SK-N-SH (cell line): ENCODE measurements at regions not wholly inside any gene's neighbourhood (a gene's known extent, or its start where the extent isn't known, plus 50 kb on each side); places are given as distances from the start of the nearest gene placed in this dataset.
"Not testable (repeated sequence)": the region's sequence is repeated elsewhere in the genome, so short reads cannot be mapped to it uniquely, and the experiment has no call there.

ENCODE experiments used
- CTCF ChIA-PET: fragments of 300-600, 350-600 bp; formaldehyde crosslinking; extraction: SDS; loops from one replicate; lab custom pipeline; 2021; lab: Yijun Ruan, JAX
- POLR2A ChIA-PET: fragments of 350-600 bp; sonication (Branson Sonifier 250); formaldehyde crosslinking; extraction: SDS; loops from one replicate; lab custom pipeline; 2020; ENCODE audit warnings: antibody characterized with exemption, inconsistent platforms; lab: Yijun Ruan, JAX
- DNase-seq: peaks from one replicate; pipeline ENCODE4 v3.0.0; 2012
- H2AFZ ChIP-seq: fragments of 200-600 bp; sonication (generic); 2 replicates; pipeline ENCODE4 v1.8.1; 2016; ENCODE audit warnings: antibody characterized with exemption, mild to moderate bottlenecking, low read depth
- H3F3A ChIP-seq: fragments of 200-600 bp; sonication (generic); replicated peaks from 2 replicates; pipeline ENCODE3; 2016; ENCODE audit warnings: antibody characterized with exemption, mild to moderate bottlenecking; ENCODE audit not compliant: insufficient read depth
- H3K27ac ChIP-seq, 2 experiments: fragments of 200-500 bp in 1 of 2; fragments of 200-600 bp in 1 of 2; sonication (Bioruptor generic) in 1 of 2; sonication (generic), shearing (Covaris generic) in 1 of 2; 2 replicates each; pipeline versions ENCODE4 v1.5.1 to v1.6.1; 2014 to 2016; ENCODE audit warnings: low read depth in 2 of 2, inconsistent platforms in 1 of 2, low read length in 1 of 2, mild to moderate bottlenecking in 1 of 2, mixed read lengths in 1 of 2
- H3K27me3 ChIP-seq: fragments of 200-600 bp; sonication (generic), shearing (Covaris generic); 2 replicates; pipeline ENCODE4 v1.6.1; 2016; ENCODE audit warnings: mixed run types; ENCODE audit not compliant: insufficient read depth
- H3K36me3 ChIP-seq, 2 experiments: fragments of 200-500 bp in 1 of 2; fragments of 200-600 bp in 1 of 2; sonication (Bioruptor generic) in 1 of 2; sonication (generic) in 1 of 2; replicated peaks in 1 of 2; 2 replicates each; pipeline versions ENCODE3 to v1.5.1; 2014 to 2016; ENCODE audit warnings: low read length in 1 of 2, mild to moderate bottlenecking in 1 of 2; ENCODE audit not compliant: insufficient read depth in 2 of 2, control insufficient read depth in 1 of 2
- H3K4me1 ChIP-seq, 2 experiments: fragments of 200-500 bp in 1 of 2; fragments of 200-600 bp in 1 of 2; sonication (Bioruptor generic) in 1 of 2; sonication (generic), shearing (Covaris generic) in 1 of 2; 2 replicates each; pipeline versions ENCODE4 v1.5.1 to v1.6.1; 2014 to 2016; ENCODE audit warnings: low read depth in 1 of 2, low read length in 1 of 2, mixed run types in 1 of 2; ENCODE audit not compliant: insufficient read depth in 2 of 2, control insufficient read depth in 1 of 2
- H3K4me2 ChIP-seq: fragments of 200-600 bp; sonication (generic), shearing (Covaris generic); 2 replicates; pipeline ENCODE4 v1.6.1; 2017; ENCODE audit warnings: mixed run types
- H3K4me3 ChIP-seq, 2 experiments: fragments of 200-500 bp in 1 of 2; fragments of 200-600 bp in 1 of 2; sonication (Bioruptor generic) in 1 of 2; sonication (generic), shearing (Covaris generic) in 1 of 2; 2 replicates each; pipeline versions ENCODE4 v1.5.1 to v1.8.1; 2014 to 2016; ENCODE audit warnings: low read depth in 2 of 2, inconsistent platforms in 1 of 2, low read length in 1 of 2, mild to moderate bottlenecking in 1 of 2, mixed read lengths in 1 of 2, moderate library complexity in 1 of 2
- H3K79me2 ChIP-seq: fragments of 200-600 bp; sonication (generic); 2 replicates; pipeline ENCODE4 v1.8.1; 2017; ENCODE audit warnings: mild to moderate bottlenecking; ENCODE audit not compliant: insufficient read depth
- H3K9ac ChIP-seq: fragments of 200-600 bp; sonication (generic); 2 replicates; pipeline ENCODE4 v1.6.1; 2017; ENCODE audit warnings: mixed run types
- H3K9me2 ChIP-seq: fragments of 200-600 bp; sonication (generic); 2 replicates; pipeline ENCODE4 v1.6.1; 2017; ENCODE audit warnings: mixed run types
- H3K9me3 ChIP-seq: fragments of 200-600 bp; sonication (generic); 2 replicates; pipeline ENCODE4 v1.6.1; 2017; ENCODE audit warnings: mixed run types, mild to moderate bottlenecking, moderate library complexity
- H4K20me1 ChIP-seq: fragments of 200-600 bp; sonication (generic); 2 replicates; pipeline ENCODE4 v1.6.1; 2017; ENCODE audit warnings: mild to moderate bottlenecking, mixed run types; ENCODE audit not compliant: insufficient read depth
- ELF1 ChIP-seq: IDR thresholded peaks from 2 replicates; pipeline ENCODE4 v1.4.0; 2012
- EP300 ChIP-seq, 2 experiments: IDR thresholded peaks; 2 replicates each; pipeline versions ENCODE4 v1.4.0 to v1.6.1; 2012; ENCODE audit warnings: borderline replicate concordance in 1 of 2, low read depth in 1 of 2, low read length in 1 of 2
- FOSL2 ChIP-seq: IDR thresholded peaks from 2 replicates; pipeline ENCODE4 v1.4.0; 2012; ENCODE audit warnings: low read depth, mild to moderate bottlenecking, moderate library complexity, borderline replicate concordance
- FOXM1 ChIP-seq: IDR thresholded peaks from 2 replicates; pipeline ENCODE4 v1.4.0; 2012; ENCODE audit warnings: low read depth, mild to moderate bottlenecking
- GABPA ChIP-seq: IDR thresholded peaks from 2 replicates; pipeline ENCODE4 v1.4.0; 2012; ENCODE audit warnings: low read depth, mild to moderate bottlenecking
- GATA2 ChIP-seq: sonication (generic); formaldehyde crosslinking; IDR thresholded peaks from 2 replicates; pipeline ENCODE4 v1.5.0; 2020; ENCODE audit warnings: mild to moderate bottlenecking, missing genetic modification reagents
- NFIC ChIP-seq: IDR thresholded peaks from 2 replicates; pipeline ENCODE4 v1.4.0; 2012; ENCODE audit warnings: borderline replicate concordance
- POLR2AphosphoS5 ChIP-seq: IDR thresholded peaks from 2 replicates; pipeline ENCODE4 v1.6.1; 2012; ENCODE audit warnings: low read depth, low read length
- RCOR1 ChIP-seq: fragments of 150-350 bp; IDR thresholded peaks from 2 replicates; pipeline ENCODE4 v1.6.1; 2017; ENCODE audit warnings: antibody characterized with exemption, low read length
- RXRA ChIP-seq: IDR thresholded peaks from 2 replicates; pipeline ENCODE4 v1.4.0; 2012; ENCODE audit warnings: low read depth, mild to moderate bottlenecking, borderline replicate concordance
- SIN3A ChIP-seq: IDR thresholded peaks from 2 replicates; pipeline ENCODE4 v1.6.1; 2012; ENCODE audit warnings: low read depth, mild to moderate bottlenecking, low read length, moderate library complexity, borderline replicate concordance
- SMC3 ChIP-seq: IDR thresholded peaks from 2 replicates; pipeline ENCODE4 v1.6.1; 2012; ENCODE audit warnings: low read depth, low read length, improper control_type of control experiment
- TAF1 ChIP-seq: IDR thresholded peaks from 2 replicates; pipeline ENCODE4 v1.6.1; 2012; ENCODE audit warnings: low read depth, mild to moderate bottlenecking, low read length, moderate library complexity, borderline replicate concordance
- WGBS: methylation state at CpG from one replicate; pipeline ENCODE4 v1.1.6; 2017; ENCODE audit warnings: low lambda C conversion rate; 5-methylcytosine and 5-hydroxymethylcytosine counted together
- TF ChIP-seq, protein P1 (sequence below): fragments of 150-350 bp; IDR thresholded peaks from 2 replicates; pipeline ENCODE4 v1.6.1; 2016; ENCODE audit warnings: mild to moderate bottlenecking, low read depth, low read length
- TF ChIP-seq, protein P2 (sequence below): IDR thresholded peaks from 2 replicates; pipeline ENCODE4; 2012
- TF ChIP-seq, protein P3 (sequence below): fragments of 150-350 bp; IDR thresholded peaks from 2 replicates; pipeline ENCODE4 v1.6.1; 2017; ENCODE audit warnings: antibody characterized with exemption, low read length, low read depth, borderline replicate concordance
- TF ChIP-seq, protein P4 (sequence below): IDR thresholded peaks from 2 replicates; pipeline ENCODE4 v1.4.0; 2012; ENCODE audit warnings: low read depth, borderline replicate concordance

DNA sequence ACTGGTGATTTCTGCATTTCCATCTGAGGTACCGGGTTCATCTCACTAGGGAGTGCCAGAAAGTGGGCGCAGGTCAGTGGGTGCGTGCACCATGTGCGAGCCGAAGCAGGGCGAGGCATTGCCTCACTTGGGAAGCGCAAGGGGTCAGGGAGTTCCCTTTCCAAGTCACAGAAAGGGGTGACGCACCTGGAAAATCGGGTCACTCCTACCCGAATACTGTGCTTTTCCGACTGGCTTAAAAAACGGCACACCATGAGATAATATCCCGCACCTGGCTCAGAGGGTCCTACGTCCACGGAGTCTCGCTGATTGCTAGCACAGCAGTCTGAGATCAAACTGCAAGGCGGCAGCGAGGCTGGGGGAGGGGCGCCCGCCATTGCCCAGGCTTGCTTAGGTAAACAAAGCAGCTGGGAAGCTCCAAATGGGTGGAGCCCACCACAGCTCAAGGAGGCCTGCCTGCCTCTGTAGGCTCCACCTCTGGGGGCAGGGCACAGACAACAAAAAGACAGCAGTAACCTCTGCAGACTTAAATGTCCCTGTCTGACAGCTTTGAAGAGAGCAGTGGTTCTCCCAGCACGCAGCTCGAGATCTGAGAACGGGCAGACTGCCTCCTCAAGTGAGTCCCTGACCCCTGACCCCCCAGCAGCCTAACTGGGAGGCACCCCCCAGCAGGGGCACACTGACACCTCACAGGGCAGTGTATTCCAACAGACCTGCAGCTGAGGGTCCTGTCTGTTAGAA lies 146.0 kb downstream of the IBTK start:
- 91% methylated on average over 10 of the region's 23 CpGs for WGBS
- POLR2A ChIA-PET, DNase-seq, H3F3A ChIP-seq, H3K9ac ChIP-seq, H3K27me3 ChIP-seq, H3K4me2 ChIP-seq, H3K4me3 ChIP-seq, CTCF ChIA-PET, H3K79me2 ChIP-seq, H3K27ac ChIP-seq, H3K4me1 ChIP-seq, H2AFZ ChIP-seq, H4K20me1 ChIP-seq, H3K9me3 ChIP-seq, H3K36me3 ChIP-seq, H3K9me2 ChIP-seq: not testable (repeated sequence)

DNA sequence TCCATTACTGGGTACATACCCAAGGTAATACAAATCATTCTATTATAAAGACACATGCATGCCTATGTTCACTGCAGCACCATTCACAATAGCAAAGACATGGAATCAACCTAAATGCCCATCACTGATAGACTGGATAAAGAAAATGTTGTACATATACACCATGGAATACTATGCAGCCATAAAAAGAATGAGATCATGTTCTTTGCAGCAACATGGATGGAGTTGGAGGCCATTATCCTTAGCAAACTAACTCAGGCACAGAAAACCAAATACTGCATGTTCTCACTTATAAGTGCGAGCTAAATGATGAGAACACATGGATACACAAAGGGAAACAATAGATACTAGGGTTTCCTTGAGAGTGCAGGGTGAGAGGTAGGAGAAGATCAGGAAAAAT lies 146.8 kb downstream of the IBTK start:
- H3K4me1 ChIP-seq, CTCF ChIA-PET, H3K36me3 ChIP-seq, H3K27me3 ChIP-seq, H3K27ac ChIP-seq, H4K20me1 ChIP-seq, H3K79me2 ChIP-seq, H3K9me2 ChIP-seq, DNase-seq, H3K4me3 ChIP-seq, H3K9me3 ChIP-seq, H3F3A ChIP-seq, H3K9ac ChIP-seq, H2AFZ ChIP-seq, POLR2A ChIA-PET, H3K4me2 ChIP-seq: not testable (repeated sequence)
- 72% methylated on average over 1 of the region's 1 CpG for WGBS

DNA sequence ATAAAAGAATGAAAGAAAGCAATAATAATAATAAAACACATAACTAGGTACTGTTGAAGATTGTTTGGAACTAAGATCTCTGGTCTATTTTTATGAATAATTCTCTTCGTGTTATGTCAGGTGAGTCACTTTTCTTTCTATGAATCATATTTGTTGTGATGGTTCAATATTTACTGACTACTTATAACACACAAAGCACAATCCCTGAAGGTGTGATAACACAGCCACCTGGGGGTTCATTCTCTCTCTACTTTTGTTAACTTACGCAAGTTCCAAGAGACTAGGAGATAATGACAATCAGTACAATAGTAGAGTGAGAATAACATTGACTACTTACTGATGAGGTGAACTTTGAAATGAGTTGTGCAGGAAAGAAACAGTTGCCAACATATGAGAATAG lies 149.9 kb downstream of the IBTK start:
- Histone ChIP-seq H3K4me1 (no peaks in the 10 kb centered on the region), H3K9me2 (no peaks in the 10 kb centered on the region), H4K20me1 (no peaks in the 10 kb centered on the region), H3K9ac (no peak overlapping the region), H3K4me2 (no peak overlapping the region), H3K27ac (no peak overlapping the region), H3K27me3 (no peaks in the 10 kb centered on the region), H3K4me3 (no peak overlapping the region), H2AFZ (no peak overlapping the region), H3K9me3 (no peaks in the 10 kb centered on the region), H3F3A (no peaks in the 10 kb centered on the region), H3K79me2 (no peaks in the 10 kb centered on the region), H3K36me3 (no peaks in the 10 kb centered on the region)
- DNase-seq = no peak
- POLR2A ChIA-PET = no interaction called here
- CTCF ChIA-PET = no interaction called here
- WGBS = 72% methylated on average over 2 of the region's 2 CpGs
- no peak for TF ChIP-seq SMC3
- TF ChIP-seq GATA2 (CRISPR knock-in tag) = no peak
- TF ChIP-seq, protein P1, sequence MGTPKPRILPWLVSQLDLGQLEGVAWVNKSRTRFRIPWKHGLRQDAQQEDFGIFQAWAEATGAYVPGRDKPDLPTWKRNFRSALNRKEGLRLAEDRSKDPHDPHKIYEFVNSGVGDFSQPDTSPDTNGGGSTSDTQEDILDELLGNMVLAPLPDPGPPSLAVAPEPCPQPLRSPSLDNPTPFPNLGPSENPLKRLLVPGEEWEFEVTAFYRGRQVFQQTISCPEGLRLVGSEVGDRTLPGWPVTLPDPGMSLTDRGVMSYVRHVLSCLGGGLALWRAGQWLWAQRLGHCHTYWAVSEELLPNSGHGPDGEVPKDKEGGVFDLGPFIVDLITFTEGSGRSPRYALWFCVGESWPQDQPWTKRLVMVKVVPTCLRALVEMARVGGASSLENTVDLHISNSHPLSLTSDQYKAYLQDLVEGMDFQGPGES = no peak
- TF ChIP-seq, protein P2, sequence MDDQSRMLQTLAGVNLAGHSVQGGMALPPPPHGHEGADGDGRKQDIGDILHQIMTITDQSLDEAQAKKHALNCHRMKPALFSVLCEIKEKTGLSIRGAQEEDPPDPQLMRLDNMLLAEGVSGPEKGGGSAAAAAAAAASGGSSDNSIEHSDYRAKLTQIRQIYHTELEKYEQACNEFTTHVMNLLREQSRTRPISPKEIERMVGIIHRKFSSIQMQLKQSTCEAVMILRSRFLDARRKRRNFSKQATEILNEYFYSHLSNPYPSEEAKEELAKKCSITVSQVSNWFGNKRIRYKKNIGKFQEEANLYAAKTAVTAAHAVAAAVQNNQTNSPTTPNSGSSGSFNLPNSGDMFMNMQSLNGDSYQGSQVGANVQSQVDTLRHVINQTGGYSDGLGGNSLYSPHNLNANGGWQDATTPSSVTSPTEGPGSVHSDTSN = no peak
- TF ChIP-seq NFIC = no peak
- TF ChIP-seq EP300 (IDR thresholded peaks at IDR 0.05; ENCODE audit: borderline replicate concordance in 1 of 2, low read depth in 1 of 2, low read length in 1 of 2) = no peak
- no peak for TF ChIP-seq RXRA
- no peak for TF ChIP-seq GABPA
- TF ChIP-seq SIN3A = no peak
- TF ChIP-seq FOSL2 = no peak
- TF ChIP-seq RCOR1 = no peak
- no peak for TF ChIP-seq ELF1
- TF ChIP-seq, protein P3, sequence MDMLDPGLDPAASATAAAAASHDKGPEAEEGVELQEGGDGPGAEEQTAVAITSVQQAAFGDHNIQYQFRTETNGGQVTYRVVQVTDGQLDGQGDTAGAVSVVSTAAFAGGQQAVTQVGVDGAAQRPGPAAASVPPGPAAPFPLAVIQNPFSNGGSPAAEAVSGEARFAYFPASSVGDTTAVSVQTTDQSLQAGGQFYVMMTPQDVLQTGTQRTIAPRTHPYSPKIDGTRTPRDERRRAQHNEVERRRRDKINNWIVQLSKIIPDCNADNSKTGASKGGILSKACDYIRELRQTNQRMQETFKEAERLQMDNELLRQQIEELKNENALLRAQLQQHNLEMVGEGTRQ = no peak
- no peak for TF ChIP-seq FOXM1
- TF ChIP-seq, protein P4, sequence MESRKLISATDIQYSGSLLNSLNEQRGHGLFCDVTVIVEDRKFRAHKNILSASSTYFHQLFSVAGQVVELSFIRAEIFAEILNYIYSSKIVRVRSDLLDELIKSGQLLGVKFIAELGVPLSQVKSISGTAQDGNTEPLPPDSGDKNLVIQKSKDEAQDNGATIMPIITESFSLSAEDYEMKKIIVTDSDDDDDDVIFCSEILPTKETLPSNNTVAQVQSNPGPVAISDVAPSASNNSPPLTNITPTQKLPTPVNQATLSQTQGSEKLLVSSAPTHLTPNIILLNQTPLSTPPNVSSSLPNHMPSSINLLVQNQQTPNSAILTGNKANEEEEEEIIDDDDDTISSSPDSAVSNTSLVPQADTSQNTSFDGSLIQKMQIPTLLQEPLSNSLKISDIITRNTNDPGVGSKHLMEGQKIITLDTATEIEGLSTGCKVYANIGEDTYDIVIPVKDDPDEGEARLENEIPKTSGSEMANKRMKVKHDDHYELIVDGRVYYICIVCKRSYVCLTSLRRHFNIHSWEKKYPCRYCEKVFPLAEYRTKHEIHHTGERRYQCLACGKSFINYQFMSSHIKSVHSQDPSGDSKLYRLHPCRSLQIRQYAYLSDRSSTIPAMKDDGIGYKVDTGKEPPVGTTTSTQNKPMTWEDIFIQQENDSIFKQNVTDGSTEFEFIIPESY = no peak
- TF ChIP-seq POLR2AphosphoS5 = no peak
- no peak for TF ChIP-seq TAF1
